ENCODE measurements at regions not wholly inside any gene's neighbourhood (a gene's known extent, or its start where the extent isn't known, plus 50 kb on each side); places are given as distances from the start of the nearest gene placed in this dataset.

- H2AFZ ChIP-seq (ENCODE audit: low read length): no peak overlapping the region
- no peaks in the 10 kb centered on the region for H3K36me3 ChIP-seq (ENCODE audit: insufficient read depth, low read length)
- no peaks in the 10 kb centered on the region for H3K9me3 ChIP-seq (ENCODE audit: low read length)
- H3K27me3 ChIP-seq (ENCODE audit: insufficient read depth, low read length): no peaks in the 10 kb centered on the region
- no peak overlapping the region for H3K27ac ChIP-seq (ENCODE audit: low read depth, low read length, poor library complexity, severe bottlenecking)
- no peaks in the 10 kb centered on the region for H3K4me1 ChIP-seq (ENCODE audit: insufficient read depth, low read length, severe bottlenecking)
- H3K4me3 ChIP-seq (ENCODE audit: low read depth, low read length, poor library complexity, severe bottlenecking): no peak overlapping the region
- no peaks in the 10 kb centered on the region for H3K9me2 ChIP-seq (ENCODE audit: low read depth, low read length)
- H4K20me1 ChIP-seq (ENCODE audit: insufficient read depth, low read length): no peaks in the 10 kb centered on the region
- H3K9ac ChIP-seq (ENCODE audit: low read length): no peak overlapping the region
- no peaks in the 10 kb centered on the region for H3F3A ChIP-seq (ENCODE audit: insufficient read depth, low read length)
- H3K79me2 ChIP-seq (ENCODE audit: insufficient read depth, low read length): no peaks in the 10 kb centered on the region
- no peak overlapping the region for H3K4me2 ChIP-seq (ENCODE audit: low read length)
- TF ChIP-seq CTCF (IDR thresholded peaks at IDR 0.05; ENCODE audit: low read length): no peak
Observed at GRCh38 chr1:83794384-83794783, 204.5 kb downstream of the TTLL7 start.

GRCh38 chr1:83791821-83792437 is 207.0 kb downstream of the TTLL7 start:
- H4K20me1 ChIP-seq (ENCODE audit: insufficient read depth, low read length): no peaks in the 10 kb centered on the region
- no peak for TF ChIP-seq CTCF (IDR thresholded peaks at IDR 0.05; ENCODE audit: low read length)
- TF ChIP-seq EZH2 (IDR thresholded peaks at IDR 0.05; ENCODE audit: borderline replicate concordance, low read length): no peak
- no peaks in the 10 kb centered on the region for H3K79me2 ChIP-seq (ENCODE audit: insufficient read depth, low read length)
- no peaks in the 10 kb centered on the region for H3K27me3 ChIP-seq (ENCODE audit: insufficient read depth, low read length)
- H3K27ac ChIP-seq (ENCODE audit: low read depth, low read length, poor library complexity, severe bottlenecking): no peak overlapping the region
- H3K4me1 ChIP-seq (ENCODE audit: insufficient read depth, low read length, severe bottlenecking): no peaks in the 10 kb centered on the region
- no peaks in the 10 kb centered on the region for H3K36me3 ChIP-seq (ENCODE audit: insufficient read depth, low read length)
- H3K9ac ChIP-seq (ENCODE audit: low read length): no peak overlapping the region
- no peaks in the 10 kb centered on the region for H3K9me3 ChIP-seq (ENCODE audit: low read length)
- no peak overlapping the region for H3K4me2 ChIP-seq (ENCODE audit: low read length)
- no peak overlapping the region for H3K4me3 ChIP-seq (ENCODE audit: low read depth, low read length, poor library complexity, severe bottlenecking)
- H3K9me2 ChIP-seq (ENCODE audit: low read depth, low read length): no peaks in the 10 kb centered on the region
- no peak overlapping the region for H2AFZ ChIP-seq (ENCODE audit: low read length)
- no peaks in the 10 kb centered on the region for H3F3A ChIP-seq (ENCODE audit: insufficient read depth, low read length)

GRCh38 chr1:83790446-83790845 is 208.5 kb downstream of the TTLL7 start:
- TF ChIP-seq EZH2 (IDR thresholded peaks at IDR 0.05; ENCODE audit: borderline replicate concordance, low read length): no peak
- TF ChIP-seq CTCF (IDR thresholded peaks at IDR 0.05; ENCODE audit: low read length): no peak
- H3K9me2 ChIP-seq (ENCODE audit: low read depth, low read length): no peaks in the 10 kb centered on the region
- H3K36me3 ChIP-seq (ENCODE audit: insufficient read depth, low read length): no peaks in the 10 kb centered on the region
- H3K27me3 ChIP-seq (ENCODE audit: insufficient read depth, low read length): no peaks in the 10 kb centered on the region
- no peak overlapping the region for H2AFZ ChIP-seq (ENCODE audit: low read length)
- H3K4me1 ChIP-seq (ENCODE audit: insufficient read depth, low read length, severe bottlenecking): no peaks in the 10 kb centered on the region
- no peak overlapping the region for H3K4me2 ChIP-seq (ENCODE audit: low read length)
- H3K4me3 ChIP-seq (ENCODE audit: low read depth, low read length, poor library complexity, severe bottlenecking): no peak overlapping the region
- no peaks in the 10 kb centered on the region for H3K9me3 ChIP-seq (ENCODE audit: low read length)
- no peaks in the 10 kb centered on the region for H3F3A ChIP-seq (ENCODE audit: insufficient read depth, low read length)
- H4K20me1 ChIP-seq (ENCODE audit: insufficient read depth, low read length): no peaks in the 10 kb centered on the region
- no peak overlapping the region for H3K27ac ChIP-seq (ENCODE audit: low read depth, low read length, poor library complexity, severe bottlenecking)
- H3K79me2 ChIP-seq (ENCODE audit: insufficient read depth, low read length): no peaks in the 10 kb centered on the region
- no peak overlapping the region for H3K9ac ChIP-seq (ENCODE audit: low read length)
